ACHN (cell line): ENCODE measurements at regions not wholly inside any gene's neighbourhood (a gene's known extent, or its start where the extent isn't known, plus 50 kb on each side); places are given as distances from the start of the nearest gene placed in this dataset.
"Not testable (repeated sequence)": the region's sequence is repeated elsewhere in the genome, so short reads cannot be mapped to it uniquely, and the experiment has no call there.

Source experiments
- DNase-seq: peaks from one replicate; pipeline ENCODE4 v3.0.0-alpha.2; 2015
- in situ Hi-C: cut with HindIII; loops from 2 replicates; pipeline ENCODE4 v1.10.0; 2017; ENCODE audit warnings: low sequenced_read_pairs, low pct_ligation_motif_present, low pct_unique_long_range_greater_than_20kb

- in situ Hi-C loops, result no loop called here
- no peak for DNase-seq
Measured at GRCh38 chr14:37778135-37778943, 182.9 kb downstream of the TTC6 start.

DNA sequence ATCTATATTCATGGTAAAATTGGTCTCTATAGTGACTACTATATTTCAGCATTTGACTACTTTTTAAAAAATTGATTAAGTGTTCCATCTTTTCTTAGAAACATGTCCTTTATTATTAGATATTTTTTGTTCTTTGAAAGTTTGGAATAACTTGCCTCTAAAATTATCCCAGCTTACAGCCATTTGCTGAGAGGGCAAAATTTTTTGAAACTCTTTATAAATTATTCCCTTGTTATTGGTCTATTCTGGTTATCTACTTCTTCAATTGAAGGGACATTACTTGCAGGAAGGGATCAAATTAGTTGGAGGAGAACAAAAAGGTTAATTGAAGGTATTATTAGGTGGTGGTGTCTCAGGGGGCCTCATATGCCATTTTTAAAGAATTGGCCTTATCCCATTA is 184.1 kb downstream of the TTC6 start:
- no peak for DNase-seq

DNA sequence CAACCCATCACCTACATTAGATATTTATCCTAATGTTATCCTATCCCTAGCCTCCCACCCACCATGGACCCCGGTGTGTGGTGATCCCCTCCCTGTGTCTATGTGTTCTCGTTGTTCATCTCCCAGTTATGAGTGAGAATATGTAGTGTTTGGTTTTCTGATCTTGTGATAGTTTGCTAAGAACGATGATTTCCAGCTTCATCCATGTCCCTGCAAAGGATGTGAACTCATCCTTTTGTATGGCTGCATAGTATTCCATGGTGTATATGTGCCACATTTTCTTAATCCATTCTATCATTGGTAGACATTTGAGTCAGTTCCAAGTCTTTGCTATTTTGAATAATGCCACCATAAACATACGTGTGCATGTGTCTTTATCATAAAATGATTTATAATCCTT is 185.3 kb downstream of the TTC6 start:
- in situ Hi-C loops, DNase-seq: not testable (repeated sequence)

More for the DNA sequence above, 184.1 kb downstream of the TTC6 start:
- in situ Hi-C loops, result no loop called here

GRCh38 chr14:37784203-37784826 is 188.9 kb downstream of the TTC6 start:
- in situ Hi-C loops, DNase-seq: not testable (repeated sequence)

DNA sequence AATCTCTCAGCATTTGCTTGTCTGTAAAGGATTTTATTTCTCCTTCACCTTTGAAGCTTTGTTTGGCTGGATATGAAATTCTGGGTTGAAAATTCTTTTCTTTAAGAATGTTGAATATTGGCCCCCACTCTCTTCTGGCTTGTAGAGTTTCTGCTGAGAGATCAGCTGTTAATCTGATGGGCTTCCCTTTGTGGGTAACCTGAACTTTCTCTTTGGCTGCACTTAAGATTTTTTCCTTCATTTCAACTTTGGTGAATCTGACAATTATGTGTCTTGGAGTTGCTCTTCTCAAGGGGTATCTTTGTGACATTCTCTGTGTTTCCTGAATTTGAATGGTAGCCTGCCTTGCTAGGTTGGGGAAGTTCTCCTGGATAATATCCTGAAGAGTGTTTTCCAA is 189.4 kb downstream of the TTC6 start:
- DNase-seq, in situ Hi-C loops: not testable (repeated sequence)

GRCh38 chr14:37785298-37785697 is 189.9 kb downstream of the TTC6 start:
- DNase-seq, in situ Hi-C loops: not testable (repeated sequence)

- DNase-seq, in situ Hi-C loops: not testable (repeated sequence)
Measured at GRCh38 chr14:37786114-37786625, 190.7 kb downstream of the TTC6 start.

GRCh38 chr14:37787879-37788494 is 192.6 kb downstream of the TTC6 start:
- no peak for DNase-seq
- in situ Hi-C loops, result no loop called here

- DNase-seq, result no peak
- in situ Hi-C loops, result no loop called here
Measured at GRCh38 chr14:37791384-37792036, 196.1 kb downstream of the TTC6 start.

- DNase-seq, result no peak
- in situ Hi-C loops, result no loop called here
Measured at GRCh38 chr14:37792124-37792523, 196.7 kb downstream of the TTC6 start.

GRCh38 chr14:37796703-37797416 is 201.4 kb downstream of the TTC6 start:
- in situ Hi-C loops, result no loop called here
- no peak for DNase-seq

GRCh38 chr14:37797675-37798074 is 202.2 kb downstream of the TTC6 start:
- no peak for DNase-seq
- in situ Hi-C loops, result no loop called here

- no peak for DNase-seq
- in situ Hi-C loops, result no loop called here
Measured at GRCh38 chr14:37807722-37808121, 212.3 kb downstream of the TTC6 start.

- no peak for DNase-seq
- in situ Hi-C loops, result no loop called here
Measured at GRCh38 chr14:37810094-37810801, 214.8 kb downstream of the TTC6 start.

GRCh38 chr14:37813732-37814131 is 218.3 kb downstream of the TTC6 start:
- no peak for DNase-seq
- in situ Hi-C loops, result no loop called here

DNA sequence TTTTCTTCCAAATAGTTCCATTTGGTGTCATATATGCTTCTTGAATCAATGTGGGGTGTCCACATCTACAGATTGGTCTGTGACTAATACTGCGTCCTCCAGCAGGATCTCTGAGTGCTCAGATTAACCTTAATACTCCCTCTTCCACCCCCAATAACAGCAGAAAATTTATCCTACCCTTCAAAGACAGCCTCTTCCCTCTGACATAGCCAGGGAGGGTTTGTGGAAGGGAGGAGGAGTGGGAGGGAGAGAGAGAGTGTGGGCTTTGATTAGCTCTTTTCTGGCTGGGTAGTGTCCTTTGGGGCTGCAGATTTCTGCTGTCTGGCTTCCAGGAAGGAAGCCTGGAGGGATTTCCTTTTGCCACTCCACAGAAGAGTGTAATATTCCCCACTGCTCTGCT is 220.7 kb downstream of the TTC6 start:
- DNase-seq, result no peak
- in situ Hi-C loops, result no loop called here

DNA sequence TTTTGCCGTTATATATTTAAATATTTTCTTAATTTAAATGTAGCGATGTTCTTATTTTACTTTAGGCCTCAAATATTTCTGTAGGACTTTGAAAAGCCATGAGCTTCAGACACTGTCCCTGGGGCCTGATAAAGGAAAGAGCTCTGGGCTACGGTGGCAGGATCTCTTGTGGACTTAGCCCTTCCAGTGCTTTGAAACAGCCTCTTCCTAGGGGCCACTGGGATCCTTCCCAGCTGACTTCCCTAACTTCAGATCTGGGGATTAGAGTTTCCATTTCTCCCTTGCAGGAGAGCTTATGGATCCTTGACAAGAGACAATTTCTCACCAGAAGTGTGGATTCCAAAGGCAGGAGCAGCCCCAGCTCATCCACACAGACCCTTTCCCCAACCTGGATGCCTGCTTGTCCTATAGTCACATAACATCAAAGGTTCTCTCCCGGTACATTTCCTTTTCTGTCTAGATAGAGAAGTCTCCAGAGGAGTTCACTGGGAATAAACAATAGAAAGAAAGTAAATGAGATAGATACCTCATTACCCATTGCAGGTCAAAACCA is 221.4 kb downstream of the TTC6 start:
- in situ Hi-C loops, result no loop called here
- DNase-seq, result no peak
